NCI-H2171 (cell line): ENCODE measurements at regions not wholly inside any gene's neighbourhood (a gene's known extent, or its start where the extent isn't known, plus 50 kb on each side); places are given as distances from the start of the nearest gene placed in this dataset.

ENCODE experiments used
- DNase-seq: peaks from one replicate; lab custom pipeline; 2025; lab: John Stamatoyannopoulos, UW

DNA sequence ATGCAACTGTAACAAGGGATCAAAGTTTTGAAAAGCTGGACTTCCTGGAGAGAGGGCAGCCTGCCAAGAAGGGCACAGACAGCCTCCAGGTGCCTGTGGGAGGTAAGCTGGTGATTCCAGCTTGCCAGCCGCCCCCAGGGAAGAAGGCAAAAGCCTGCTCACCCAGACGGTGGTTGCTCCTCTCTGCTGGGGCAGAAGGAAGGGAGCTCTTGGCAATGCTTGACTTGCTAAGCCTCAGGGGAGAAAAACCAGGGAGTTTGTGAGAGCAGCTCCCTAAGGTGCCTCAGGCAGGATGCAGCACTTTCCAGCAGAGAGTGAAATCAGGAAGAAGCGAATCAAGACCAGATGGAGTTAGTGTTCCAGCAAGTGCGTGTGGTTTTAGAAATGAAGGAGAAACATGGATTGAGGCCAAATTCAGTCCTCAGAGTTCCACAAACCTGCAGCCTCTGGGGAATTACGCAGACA lies 553.6 kb downstream of the BUD13 start:
- DNase-seq, result peak; percentile 99

DNA sequence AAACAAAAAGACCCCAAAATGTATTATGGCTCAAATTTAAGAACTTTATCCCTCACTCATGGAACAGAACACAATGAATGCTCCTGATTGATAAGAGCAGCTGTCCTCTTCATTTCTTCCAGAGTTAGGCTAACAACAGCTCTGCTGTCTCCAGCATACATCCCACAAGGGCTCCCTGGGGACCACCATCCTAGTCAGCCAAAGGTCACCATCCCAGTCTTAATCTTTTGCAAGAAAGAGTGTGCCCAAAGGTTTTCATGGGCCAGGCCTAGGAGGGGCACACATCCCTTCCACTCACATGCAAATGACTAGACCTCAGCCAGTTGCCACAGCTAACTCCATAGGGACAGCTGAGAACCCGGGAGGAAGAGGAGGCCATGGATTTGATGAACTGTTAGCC lies 555.3 kb downstream of the BUD13 start:
- no peak for DNase-seq

DNA sequence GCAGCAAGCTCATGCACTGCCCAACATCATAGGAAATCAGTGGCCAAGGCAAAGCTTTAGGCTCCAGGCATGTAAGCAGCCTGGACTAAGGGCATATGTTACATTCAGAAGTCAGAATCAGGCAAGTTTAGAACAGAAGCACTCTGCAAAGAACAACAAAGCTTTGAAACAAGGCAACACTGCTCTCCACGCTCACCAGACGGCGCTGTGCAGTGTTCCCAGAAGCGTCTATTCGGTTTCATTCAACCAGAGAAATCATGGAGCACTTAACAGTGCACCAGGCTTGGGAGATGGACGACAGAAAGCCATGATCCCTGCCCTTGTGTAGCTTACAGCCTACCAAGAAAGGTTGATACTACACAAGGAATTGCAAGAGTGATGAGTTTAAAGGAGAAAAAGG lies 555.8 kb downstream of the BUD13 start:
- peak; percentile 12 for DNase-seq

DNA sequence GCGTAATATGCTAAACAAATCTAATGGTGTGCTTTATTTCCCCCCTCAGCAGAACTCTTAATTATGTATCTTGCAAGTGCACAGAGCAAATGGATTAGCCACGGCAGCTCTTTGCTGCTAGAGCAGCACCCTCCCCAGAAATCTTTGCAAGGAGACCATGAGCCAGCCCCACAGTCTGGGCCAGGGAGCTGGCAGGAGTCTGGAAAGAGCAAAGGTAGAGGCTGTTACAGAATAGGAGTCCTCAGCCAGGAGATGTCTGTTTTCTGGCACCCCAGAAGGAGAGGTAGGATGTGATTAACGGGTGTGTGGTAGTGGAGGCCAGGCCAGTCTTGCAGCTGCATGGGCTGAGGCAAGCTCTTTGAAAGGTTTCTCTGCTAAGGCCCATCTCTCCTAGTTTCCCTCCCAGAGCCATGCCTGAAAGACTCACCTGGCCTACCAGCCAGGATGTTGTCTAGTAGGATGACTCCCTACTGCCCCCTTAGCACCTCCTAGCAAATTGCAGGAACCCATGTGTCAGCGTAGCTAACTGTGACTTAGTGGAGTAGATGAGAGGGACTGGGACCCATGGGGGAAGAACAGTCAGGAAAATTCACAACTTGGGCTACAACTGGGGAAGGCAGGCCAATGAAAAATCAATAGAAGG lies 557.2 kb downstream of the BUD13 start:
- DNase-seq, result no peak

DNA sequence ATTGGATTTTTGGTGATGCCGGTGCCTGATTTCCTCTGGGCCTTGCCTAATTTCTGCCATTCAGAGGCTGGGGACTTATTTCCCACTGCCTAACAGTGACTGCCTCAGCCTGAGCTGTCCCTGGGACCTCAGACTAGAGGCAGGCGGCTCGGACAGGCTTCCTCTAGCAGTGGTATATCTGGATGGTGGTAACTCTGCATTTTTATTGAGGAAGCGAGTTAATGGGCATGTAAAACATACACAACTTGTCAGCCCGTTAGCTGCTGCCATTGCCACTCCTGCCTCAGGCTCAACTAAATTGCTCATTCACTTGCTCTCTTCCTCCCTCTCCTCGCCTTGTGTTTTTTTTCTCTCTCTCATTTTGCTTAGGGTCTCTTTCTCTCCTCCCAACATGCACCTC lies 561.6 kb downstream of the BUD13 start:
- DNase-seq, result no peak

DNA sequence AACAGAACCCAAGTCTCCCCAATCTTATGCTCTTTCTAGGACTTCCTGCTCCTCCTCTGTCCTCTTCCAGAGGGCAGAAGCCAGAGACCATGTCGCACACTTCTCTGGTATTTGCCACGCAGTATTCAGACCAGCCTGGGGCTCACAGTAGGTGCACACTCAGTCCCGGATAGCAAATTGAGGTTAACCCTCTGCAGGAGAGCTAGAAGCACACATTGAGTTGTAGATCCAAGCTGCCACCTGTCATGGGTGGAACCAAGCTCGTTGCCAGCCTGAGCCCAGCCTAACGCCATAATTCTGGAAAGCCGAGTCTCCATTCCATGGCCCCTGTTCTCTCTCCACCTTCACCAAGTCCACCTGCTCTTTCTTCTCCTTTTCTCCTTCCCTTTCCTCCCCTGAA lies 562.1 kb downstream of the BUD13 start:
- DNase-seq, result no peak

DNA sequence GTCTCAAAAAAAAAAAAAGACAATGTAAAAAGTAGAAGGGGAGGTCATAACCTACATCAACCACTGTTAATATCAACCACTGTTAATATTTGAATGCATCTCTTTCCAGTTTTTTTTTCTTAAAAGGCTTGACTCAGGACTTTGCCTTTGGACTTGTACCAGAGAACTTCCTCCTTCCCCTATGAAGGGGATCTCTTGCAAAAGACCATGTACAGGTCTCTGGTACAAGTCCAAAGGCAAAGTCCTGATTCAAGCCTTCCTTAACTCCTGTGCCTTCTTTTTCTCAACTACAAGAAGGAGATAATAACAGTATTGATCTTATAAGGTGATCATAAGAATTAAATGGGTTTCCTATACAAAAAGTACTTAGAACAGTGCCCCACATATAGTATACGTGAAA lies 563.5 kb downstream of the BUD13 start:
- DNase-seq, result no peak

DNA sequence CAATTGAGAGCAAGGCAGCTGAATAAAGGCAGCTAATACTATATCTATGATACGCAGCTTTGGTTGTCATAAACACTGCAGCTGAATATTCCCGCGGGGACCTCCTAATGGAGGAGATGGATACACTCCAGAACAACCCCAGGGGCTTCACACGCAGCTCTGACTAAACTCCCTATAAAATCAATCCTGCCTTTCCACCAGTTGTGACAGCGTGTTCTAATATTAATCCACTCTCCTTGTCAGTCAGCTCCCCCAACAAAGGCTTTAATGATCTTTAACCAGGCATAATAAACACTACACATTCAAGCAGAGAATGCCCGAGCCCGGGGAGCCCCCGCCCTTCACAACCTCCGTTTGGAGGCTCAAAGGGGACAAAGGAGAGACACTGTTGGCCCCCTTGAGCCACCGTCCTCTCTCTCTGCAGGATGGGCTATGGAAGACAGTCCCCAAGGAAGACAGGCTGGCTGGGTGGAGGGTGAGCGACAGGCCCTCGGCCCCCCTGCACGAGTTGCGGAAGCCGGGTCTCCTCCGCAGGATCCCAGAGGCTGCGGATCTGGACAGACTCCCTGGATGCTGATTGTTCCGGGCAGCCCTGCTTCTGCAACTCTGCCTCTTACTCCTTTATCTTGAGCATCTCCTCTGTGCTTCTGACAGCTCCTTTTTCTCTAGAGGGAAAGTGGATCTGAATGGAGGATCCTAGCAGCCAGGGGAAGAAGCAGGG lies 565.2 kb downstream of the BUD13 start:
- DNase-seq, result peak; percentile 93

DNA sequence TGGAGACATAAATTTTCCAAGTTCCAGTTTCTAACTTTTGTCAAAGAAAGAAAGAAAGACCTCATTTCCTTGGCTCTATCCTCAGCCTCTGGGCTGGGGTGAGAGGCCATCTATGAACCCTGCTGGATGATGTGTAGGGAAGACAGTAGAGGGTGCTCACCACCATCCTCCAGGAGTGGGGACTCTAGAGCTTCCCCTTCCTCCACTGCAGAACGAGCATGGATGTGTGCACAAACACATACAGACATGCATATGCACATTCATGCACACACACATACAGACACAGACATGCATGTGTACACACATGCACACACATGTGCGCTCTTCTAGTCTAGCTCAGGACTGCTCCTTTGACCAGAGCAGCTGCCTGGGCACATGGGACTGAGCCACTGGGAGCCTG lies 565.8 kb downstream of the BUD13 start:
- DNase-seq, result no peak

DNA sequence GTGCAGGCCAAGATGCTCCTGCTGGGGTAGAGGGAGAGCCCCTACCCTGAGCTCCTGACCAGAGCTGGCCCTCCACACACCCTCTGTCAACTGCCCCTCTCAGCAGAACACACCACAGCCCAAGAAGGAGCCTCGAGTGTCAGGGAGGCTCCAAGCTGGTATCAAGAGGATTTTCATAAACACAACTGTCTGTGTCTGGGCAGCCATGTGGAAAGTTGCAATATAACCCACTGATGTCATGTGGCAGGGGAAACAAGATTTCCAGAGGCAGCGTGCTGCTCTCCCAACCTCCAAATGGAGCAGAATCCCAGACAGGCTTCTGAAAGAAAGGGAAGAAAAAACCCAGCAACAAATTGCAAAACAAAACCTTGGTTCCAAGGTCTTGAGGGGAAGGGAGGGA lies 569.9 kb downstream of the BUD13 start:
- peak; percentile 30 for DNase-seq

DNA sequence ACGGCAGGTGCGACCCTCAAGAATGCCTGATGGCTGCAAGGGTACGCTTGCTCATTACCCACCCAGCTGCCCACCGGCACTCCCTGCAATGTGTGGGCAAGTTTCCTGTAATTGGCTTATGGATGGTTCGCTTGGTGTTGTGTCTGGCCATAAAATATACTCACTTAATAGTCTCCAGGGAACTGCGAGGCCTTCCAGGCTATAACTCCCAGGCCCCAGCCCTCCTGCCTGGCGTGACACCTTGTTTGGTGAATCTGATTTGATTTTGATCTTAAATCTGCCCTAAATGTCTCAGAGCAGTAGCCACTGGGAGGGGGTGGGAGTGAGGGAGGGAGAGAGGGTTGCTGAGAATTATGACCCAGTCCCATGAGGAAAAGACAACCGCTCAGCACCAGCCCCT lies 572.2 kb downstream of the BUD13 start:
- DNase-seq, result no peak

DNA sequence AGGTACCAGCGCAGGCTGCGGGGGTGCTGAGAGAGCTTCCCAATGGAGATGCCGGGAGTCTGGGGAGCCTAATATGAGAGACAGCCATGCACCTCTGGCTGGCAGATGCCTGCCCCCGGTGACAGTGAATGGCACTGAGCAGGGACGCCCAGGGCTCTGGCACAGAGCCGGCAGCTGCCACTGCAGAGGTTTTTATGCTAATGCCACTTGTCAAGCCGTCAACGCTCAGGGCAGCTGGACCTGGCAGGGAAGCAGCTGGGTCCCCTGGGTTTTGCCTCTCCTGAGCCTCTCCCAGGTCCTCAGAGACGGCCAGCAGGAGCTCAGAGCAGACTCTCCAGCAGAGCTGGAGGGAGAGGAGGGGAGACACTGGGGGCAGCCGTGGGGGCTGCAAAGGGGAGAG lies 573.6 kb downstream of the BUD13 start:
- peak; percentile 63 for DNase-seq

DNA sequence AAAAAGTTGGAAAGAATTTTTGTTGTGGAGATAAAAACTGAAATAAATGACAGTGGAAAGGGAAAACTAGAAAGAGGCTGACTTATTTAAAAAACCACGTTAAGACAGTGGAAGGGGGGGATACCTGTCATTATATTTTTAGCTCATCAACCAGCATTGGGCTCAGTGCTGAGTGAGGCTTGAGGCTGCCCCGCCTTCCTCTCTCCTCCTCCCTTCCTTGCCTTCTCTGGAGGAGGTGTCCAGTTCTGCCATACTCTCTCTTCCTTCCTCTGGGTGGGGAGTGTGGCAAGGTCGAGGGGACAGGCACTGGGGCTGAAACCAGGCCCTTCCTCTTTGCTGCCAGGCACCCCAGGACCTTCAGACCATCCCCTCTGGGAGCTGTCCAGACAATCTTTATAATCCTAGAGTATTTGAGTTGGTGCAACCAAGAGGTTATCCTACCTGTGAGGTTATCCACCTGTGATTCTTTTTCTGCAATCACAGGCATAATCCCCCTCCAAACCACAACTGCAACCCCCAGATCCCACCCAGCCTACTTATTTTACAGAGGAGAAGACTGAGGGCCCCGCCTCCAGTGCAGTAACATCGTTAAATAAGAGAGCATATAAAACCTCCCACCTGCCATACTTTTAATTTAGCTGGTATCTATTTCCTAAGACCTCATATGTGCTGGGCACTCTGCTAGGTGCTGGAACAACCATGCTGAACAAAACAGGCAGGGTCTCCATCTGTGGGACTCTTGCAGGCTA lies 578.5 kb downstream of the BUD13 start:
- no peak for DNase-seq

DNA sequence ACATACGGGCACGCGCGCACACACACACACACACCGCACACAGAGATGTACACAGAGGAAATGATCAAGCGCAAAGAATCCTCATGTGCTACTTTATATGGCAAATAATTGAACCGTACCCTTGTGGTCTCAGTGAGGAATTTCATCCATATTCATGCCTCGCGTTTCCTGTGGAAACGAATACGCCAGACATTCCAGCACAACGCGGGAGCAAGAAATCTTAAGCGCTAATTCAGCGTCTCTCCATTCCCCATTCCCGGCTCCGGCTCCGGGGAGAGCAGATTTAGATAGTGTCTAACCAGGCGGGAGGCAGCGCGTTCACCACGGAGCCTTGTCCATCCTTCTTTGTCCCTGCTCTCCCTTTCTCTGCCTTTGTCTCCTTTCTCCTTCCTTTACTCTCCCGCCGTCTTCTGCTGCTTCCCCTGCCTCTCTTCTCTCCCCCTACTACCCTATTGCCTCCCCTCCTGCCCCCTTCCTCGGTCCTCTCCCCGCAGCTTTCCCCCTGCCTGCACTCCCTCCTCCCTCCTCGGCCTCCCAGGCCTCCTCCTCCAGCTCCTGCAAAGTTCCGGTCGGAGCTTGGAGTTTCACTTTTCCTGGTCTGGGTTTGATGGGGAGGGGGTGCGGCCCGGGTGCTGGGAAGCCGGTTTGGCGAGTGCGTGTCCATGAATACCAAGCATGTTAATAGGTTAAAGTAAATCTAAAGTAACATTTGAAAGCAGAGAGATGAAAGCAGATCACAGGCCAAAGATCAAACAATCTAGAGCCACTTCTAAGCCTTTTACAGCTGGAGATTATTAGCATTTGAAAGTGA lies 579.3 kb downstream of the BUD13 start:
- DNase-seq, result no peak

DNA sequence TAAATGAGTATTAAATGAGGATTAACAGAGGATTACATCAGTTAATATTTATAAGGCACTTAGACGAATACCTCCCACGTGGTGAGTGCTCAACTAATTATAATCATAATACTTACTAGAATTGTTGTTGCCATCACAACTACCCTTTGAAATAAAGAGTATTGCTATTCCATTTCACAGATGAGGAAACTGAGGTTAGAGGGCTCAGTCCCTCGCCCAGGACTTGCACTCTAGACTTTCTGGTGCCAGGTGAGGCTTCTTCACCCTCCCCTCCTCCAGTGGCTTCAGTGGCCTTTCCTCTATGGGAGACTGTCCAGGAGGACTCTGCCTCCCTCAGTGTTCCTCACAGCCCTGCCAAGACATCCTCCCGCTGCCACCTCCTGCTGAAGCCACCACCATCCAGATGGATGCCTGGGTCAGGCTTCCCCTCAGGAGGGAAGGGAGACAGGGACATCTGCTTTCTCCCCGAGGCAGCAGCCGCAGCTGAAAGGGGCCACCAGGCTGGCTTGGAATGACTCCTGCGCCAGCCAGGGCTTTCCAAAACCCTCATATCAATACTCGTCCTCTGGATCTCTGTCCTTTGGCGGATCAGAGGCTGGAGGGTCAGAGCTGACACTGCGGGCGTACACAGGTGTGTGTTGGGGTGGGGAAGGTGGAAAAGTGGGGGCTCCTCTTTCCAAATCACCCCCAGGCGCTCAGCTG lies 580.1 kb downstream of the BUD13 start:
- no peak for DNase-seq

DNA sequence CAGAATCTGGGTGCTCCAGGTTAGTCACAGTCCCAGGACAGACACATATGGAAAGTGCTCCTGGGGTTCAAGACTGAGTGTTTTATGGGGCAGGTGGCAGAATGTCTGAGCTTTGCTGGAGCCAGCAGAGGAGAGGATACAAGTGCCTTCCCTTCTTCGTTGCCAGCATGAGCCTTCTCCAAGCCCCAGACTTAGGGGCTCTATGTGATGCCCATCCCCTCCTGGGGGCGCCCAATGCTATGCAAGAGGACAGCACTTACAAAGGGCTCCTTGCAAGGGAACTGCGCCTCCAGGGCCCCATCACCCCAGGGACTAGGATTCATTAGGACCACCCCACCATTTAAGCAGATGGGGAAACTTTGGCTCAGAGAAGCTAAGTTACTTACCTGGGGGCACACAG lies 581.9 kb downstream of the BUD13 start:
- no peak for DNase-seq

DNA sequence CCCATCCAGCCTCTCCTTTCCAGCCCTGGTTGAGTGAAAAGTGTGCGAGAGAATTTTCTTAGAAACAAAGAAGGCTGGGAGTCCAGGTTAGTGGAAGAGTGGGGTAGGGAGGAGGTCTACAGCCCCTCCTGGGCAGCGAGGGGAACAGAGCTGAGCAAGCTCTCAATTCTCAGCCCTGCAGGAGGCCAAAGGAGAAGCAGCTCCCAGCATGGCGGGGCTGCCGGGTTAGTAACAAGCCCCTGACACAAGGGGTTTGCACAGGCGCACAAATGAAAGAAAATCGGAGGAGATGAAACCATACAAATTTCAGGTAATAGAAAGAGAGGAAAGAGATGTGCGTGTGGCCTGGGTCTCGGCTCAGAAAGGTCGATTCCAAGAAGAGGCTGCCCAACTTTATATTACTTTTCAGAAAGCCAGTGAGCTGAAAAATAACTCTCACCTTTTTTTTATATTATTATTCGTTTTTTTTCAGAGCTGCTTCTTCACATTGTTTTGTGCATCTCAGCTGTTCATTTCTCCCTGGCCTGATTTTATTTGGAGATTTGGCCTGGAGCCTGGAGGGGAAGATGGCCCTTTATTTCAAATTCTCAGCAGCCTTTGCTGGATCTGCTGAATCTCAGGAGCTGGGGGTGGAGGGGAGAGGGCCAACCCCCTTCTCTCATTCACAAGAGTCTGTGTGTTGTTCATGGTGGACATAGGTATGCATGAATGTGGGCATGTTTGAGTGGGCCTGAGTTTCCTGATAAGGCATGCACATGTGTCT lies 583.2 kb downstream of the BUD13 start:
- no peak for DNase-seq

DNA sequence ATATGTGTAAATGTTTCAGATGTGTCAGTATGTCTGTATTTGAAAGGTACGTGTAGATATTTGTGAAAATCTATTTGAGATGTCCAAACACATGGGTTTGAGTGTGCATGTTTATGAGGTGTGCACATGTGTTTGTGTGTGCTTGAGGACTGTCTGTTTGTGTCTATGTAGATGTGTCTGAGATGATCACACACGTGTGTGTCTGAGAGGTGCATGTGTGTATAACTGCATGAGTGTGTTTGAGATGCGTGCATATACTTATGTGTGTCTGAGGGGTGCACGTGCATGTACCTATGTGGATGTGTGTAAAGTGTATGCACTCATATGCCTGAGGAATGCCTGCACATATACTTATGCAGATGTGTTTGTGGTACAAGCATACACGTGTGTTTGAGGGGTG lies 584.4 kb downstream of the BUD13 start:
- no peak for DNase-seq

DNA sequence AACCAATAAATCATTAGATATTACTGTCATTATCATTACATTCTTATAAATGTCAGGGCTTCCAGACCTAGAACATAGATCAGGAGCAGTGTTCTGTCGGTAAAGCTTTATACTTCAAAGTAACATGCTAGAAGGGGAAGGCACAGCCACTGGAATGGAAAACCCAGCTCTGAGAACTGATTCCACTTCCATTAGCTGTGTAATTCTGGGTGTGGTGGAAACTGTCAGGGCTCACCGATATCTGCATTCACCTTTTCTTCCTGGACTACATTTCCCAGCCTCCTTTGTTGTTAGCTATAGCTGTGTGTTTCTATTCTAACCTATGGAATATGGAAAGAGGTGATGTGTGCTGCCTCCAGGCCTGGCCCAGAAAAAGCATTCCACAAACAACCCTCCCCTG lies 585.8 kb downstream of the BUD13 start:
- DNase-seq, result no peak

DNA sequence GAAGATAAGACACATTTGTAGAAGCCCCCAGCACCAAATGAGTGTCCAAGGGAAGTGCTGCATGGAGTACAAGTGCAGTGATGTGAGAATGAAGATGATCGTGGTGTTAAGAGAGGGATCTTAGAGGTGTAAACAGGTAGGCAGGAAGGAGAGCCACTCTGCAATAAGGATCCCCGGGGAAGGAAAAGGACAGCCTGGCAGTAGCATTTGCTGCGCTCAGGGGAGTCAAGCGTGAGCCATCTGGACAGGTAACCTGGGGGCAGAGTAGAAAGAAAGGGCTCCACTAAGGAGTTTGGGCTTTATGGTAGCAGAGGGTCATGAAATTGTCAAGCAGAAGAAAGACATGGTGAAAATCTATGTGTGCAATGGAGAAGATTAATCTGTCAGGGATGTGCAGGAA lies 587.2 kb downstream of the BUD13 start:
- peak; percentile 18 for DNase-seq

DNA sequence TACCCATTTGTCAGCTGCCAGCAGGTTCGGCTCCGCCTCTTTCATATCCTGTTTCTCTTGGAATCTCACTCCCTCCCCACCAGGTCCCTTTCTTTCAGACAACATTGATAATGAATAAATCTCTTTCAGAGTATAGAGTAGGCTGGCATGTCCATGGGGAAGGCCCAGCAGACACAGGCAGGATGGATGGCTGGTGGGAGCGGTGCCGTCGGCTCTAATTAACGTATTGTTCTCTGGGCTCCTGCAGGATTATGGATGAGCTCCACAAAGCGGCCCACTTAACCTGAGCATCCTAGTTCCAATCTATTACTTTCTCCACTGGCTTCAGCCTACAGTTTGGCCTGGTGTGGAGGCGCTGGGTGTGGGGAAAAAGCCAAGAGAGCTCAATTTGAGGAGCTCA lies 588.0 kb downstream of the BUD13 start:
- DNase-seq, result no peak
